Kidney epithelial cell (primary cell): ENCODE measurements at regions not wholly inside any gene's neighbourhood (a gene's known extent, or its start where the extent isn't known, plus 50 kb on each side); places are given as distances from the start of the nearest gene placed in this dataset.

Experiments
- DNase-seq: peaks from one replicate; pipeline ENCODE4 v3.0.0-alpha.2; 2010; ENCODE audit warnings: low read depth
- H3K27me3 ChIP-seq: 2 replicates; pipeline ENCODE4 v1.6.0; 2011; ENCODE audit warnings: low read length; ENCODE audit not compliant: control insufficient read depth, insufficient read depth
- H3K36me3 ChIP-seq: 2 replicates; pipeline ENCODE4 v1.5.1; 2011; ENCODE audit warnings: low read length; ENCODE audit not compliant: control insufficient read depth, insufficient read depth
- H3K4me3 ChIP-seq: 2 replicates; pipeline ENCODE4 v1.5.1; 2011; ENCODE audit warnings: low read depth, mild to moderate bottlenecking, control low read depth, low read length
- CTCF ChIP-seq: IDR thresholded peaks from 2 replicates; pipeline ENCODE4 v1.5.1; 2011; ENCODE audit warnings: mild to moderate bottlenecking, moderate library complexity, low read length, control low read depth, inconsistent platforms; ENCODE audit not compliant: insufficient read depth, poor library complexity, severe bottlenecking

- H3K27me3 ChIP-seq: no peaks in the 10 kb centered on the region
- H3K4me3 ChIP-seq: no peak overlapping the region
These were observed 613.9 kb downstream of the FAT4 start for GRCh38 chr4:125928652-125929051.

GRCh38 chr4:125938541-125938940, 623.8 kb downstream of the FAT4 start:
- H3K27me3 ChIP-seq: no peaks in the 10 kb centered on the region
- DNase-seq: no peak
- TF ChIP-seq CTCF: no peak
- no peaks in the 10 kb centered on the region for H3K36me3 ChIP-seq
- no peak overlapping the region for H3K4me3 ChIP-seq

More at GRCh38 chr4:125928652-125929051, 613.9 kb downstream of the FAT4 start:
- no peak for TF ChIP-seq CTCF
- H3K36me3 ChIP-seq: no peaks in the 10 kb centered on the region
- DNase-seq: no peak

GRCh38 chr4:125940426-125940825, 625.7 kb downstream of the FAT4 start:
- TF ChIP-seq CTCF: no peak
- Histone ChIP-seq H3K4me3 (no peak overlapping the region), H3K36me3 (no peaks in the 10 kb centered on the region), H3K27me3 (no peaks in the 10 kb centered on the region)
- no peak for DNase-seq

- no peak overlapping the region for H3K4me3 ChIP-seq
- no peak for TF ChIP-seq CTCF
- no peaks in the 10 kb centered on the region for H3K36me3 ChIP-seq
- DNase-seq: no peak
- H3K27me3 ChIP-seq: no peaks in the 10 kb centered on the region
These were observed 630.2 kb downstream of the FAT4 start for GRCh38 chr4:125944966-125945365.

DNA sequence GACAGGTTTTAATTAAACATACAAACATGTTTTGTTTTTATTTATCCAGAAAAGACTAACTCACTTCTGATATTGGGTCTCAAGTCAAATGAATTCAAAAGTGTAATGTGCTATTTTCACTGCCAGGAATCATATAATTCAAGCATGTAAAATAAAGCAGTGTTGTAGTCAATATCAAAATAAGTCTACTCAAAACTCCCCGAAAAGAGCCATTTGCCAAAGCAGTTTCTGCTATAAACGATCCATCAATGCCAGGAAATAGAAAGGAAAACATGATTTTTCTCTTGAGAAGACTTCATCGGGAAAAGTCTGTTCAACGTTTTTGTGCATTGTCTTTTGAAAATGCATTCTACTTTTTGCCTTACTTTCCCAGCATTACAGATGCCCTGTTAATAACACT, 633.3 kb downstream of the FAT4 start:
- TF ChIP-seq CTCF: no peak
- H3K36me3 ChIP-seq: no peaks in the 10 kb centered on the region
- no peak for DNase-seq
- no peak overlapping the region for H3K4me3 ChIP-seq
- H3K27me3 ChIP-seq: no peaks in the 10 kb centered on the region

GRCh38 chr4:125951261-125951887, 636.6 kb downstream of the FAT4 start:
- no peaks in the 10 kb centered on the region for H3K27me3 ChIP-seq
- H3K36me3 ChIP-seq: no peaks in the 10 kb centered on the region
- TF ChIP-seq CTCF: no peak
- no peak for DNase-seq
- H3K4me3 ChIP-seq: no peak overlapping the region
